ENCODE measurements at regions not wholly inside any gene's neighbourhood (a gene's known extent, or its start where the extent isn't known, plus 50 kb on each side); places are given as distances from the start of the nearest gene placed in this dataset.

GRCh38 chr14:46147024-46147423, 504.6 kb downstream of the RPL10L start:
- no peak overlapping the region for H2AFZ ChIP-seq (ENCODE audit: low read length)
- H3K9me3 ChIP-seq (ENCODE audit: insufficient read depth in 2 of 2, low read depth in 1 of 2, low read length in 1 of 2): no peaks in the 10 kb centered on the region
- H3K23me2 ChIP-seq (ENCODE audit: low read depth, low read length): no peaks in the 10 kb centered on the region
- H2BK120ac ChIP-seq (replicated peaks; ENCODE audit: low read depth, low read length): no peak overlapping the region
- no peak overlapping the region for H3K9ac ChIP-seq (replicated peaks in 1 of 4; ENCODE audit: extremely low read depth in 1 of 4, low read depth in 3 of 4, low read length in 3 of 4)
- no peak overlapping the region for H2AK5ac ChIP-seq (ENCODE audit: low read depth, low read length)
- no peak overlapping the region for H3K56ac ChIP-seq (replicated peaks; ENCODE audit: insufficient read length, low read depth, low read length)
- no peaks in the 10 kb centered on the region for H3K36me3 ChIP-seq (ENCODE audit: control insufficient read depth in 2 of 4, insufficient read depth in 4 of 4, low read length in 3 of 4)
- no peaks in the 10 kb centered on the region for H4K20me1 ChIP-seq (replicated peaks in 1 of 2; ENCODE audit: control insufficient read depth in 1 of 2, insufficient read depth in 2 of 2, low read length in 2 of 2)
- no peak overlapping the region for H2BK12ac ChIP-seq (ENCODE audit: low read depth, low read length)
- H3K18ac ChIP-seq (ENCODE audit: extremely low read depth, low read length): no peak overlapping the region
- H3K27me3 ChIP-seq (replicated peaks in 1 of 4; ENCODE audit: control insufficient read depth in 3 of 4, extremely low read depth in 1 of 4, insufficient read depth in 3 of 4, low read length in 3 of 4): no peaks in the 10 kb centered on the region
- H3K4ac ChIP-seq (replicated peaks; ENCODE audit: insufficient read length, low read depth, low read length): no peak overlapping the region
- WGBS, 2 experiments (ENCODE audit: extremely low coverage in 1 of 2, insufficient coverage in 1 of 2, insufficient read length in 1 of 2, insufficient replicate concordance in 2 of 2, low coverage in 1 of 2, low lambda C conversion rate in 2 of 2, missing lambda C conversion rate in 1 of 2): 92% methylated on average over 1 of the region's 1 CpG; no CpG with 5 or more reads in 1 of the 2 experiments
- H3K14ac ChIP-seq (ENCODE audit: insufficient read length): no peak overlapping the region
- no peak overlapping the region for H4K91ac ChIP-seq (replicated peaks; ENCODE audit: insufficient read length, low read length)
- no peak overlapping the region for H3K27ac ChIP-seq (ENCODE audit: low read depth, low read length)
- H2BK20ac ChIP-seq (ENCODE audit: low read length): no peak overlapping the region
- CTCF ChIA-PET (ENCODE audit: partially characterized antibody): no interaction called here
- no peak overlapping the region for H3K4me2 ChIP-seq (ENCODE audit: insufficient read depth in 1 of 2, low read depth in 2 of 2, low read length in 2 of 2)
- FAIRE-seq (no peak), DNase-seq (ENCODE audit: low read depth in 1 of 2, low spot score in 2 of 2) (no peak)
- H3K4me1 ChIP-seq (replicated peaks in 1 of 4; ENCODE audit: control insufficient read depth in 3 of 4, insufficient read depth in 4 of 4, low read length in 3 of 4): no peaks in the 10 kb centered on the region
- POLR2A ChIA-PET (ENCODE audit: partially characterized antibody): no interaction called here
- no peak overlapping the region for H4K5ac ChIP-seq (ENCODE audit: insufficient read length, low read depth, low read length)
- H3K23ac ChIP-seq (ENCODE audit: insufficient read length): no peak overlapping the region
- H2BK5ac ChIP-seq (ENCODE audit: low read depth, low read length): no peak overlapping the region
- H2BK15ac ChIP-seq (ENCODE audit: low read length): no peak overlapping the region
- no peaks in the 10 kb centered on the region for H3K79me2 ChIP-seq (ENCODE audit: control insufficient read depth in 1 of 2, insufficient read depth in 2 of 2, low read length in 2 of 2)
- no peak overlapping the region for H4K8ac ChIP-seq (ENCODE audit: extremely low read depth, insufficient read depth, low read length)
- no peak overlapping the region for H3K4me3 ChIP-seq (ENCODE audit: extremely low read depth in 1 of 4, insufficient read depth in 2 of 4, low read depth in 3 of 4, low read length in 4 of 4)
- H3K79me1 ChIP-seq (ENCODE audit: low read depth, low read length): no peaks in the 10 kb centered on the region
- TF ChIP-seq JUN (IDR thresholded peaks at IDR 0.05; ENCODE audit: low read depth, low read length): no peak
- no peak for TF ChIP-seq USF2 (IDR thresholded peaks at IDR 0.05; ENCODE audit: low read length)

All from H1 (cell line).